ENCODE measurements at regions not wholly inside any gene's neighbourhood (a gene's known extent, or its start where the extent isn't known, plus 50 kb on each side); places are given as distances from the start of the nearest gene placed in this dataset.

- TF ChIP-seq MEF2D (tag; conservative IDR thresholded peaks at IDR 0.05; ENCODE audit: low read depth) (no peak), NR2C2 (CRISPR knock-in tag; IDR thresholded peaks at IDR 0.05) (no peak), NR2C2 (tag; IDR thresholded peaks at IDR 0.05) (no peak), SMAD1 (IDR thresholded peaks at IDR 0.05; ENCODE audit: low read depth, low read length, partially characterized antibody) (no peak), BRCA1 (IDR thresholded peaks at IDR 0.05) (no peak), BRCA1 (CRISPR knock-in tag; IDR thresholded peaks at IDR 0.05) (no peak), NRF1 (conservative IDR thresholded peaks at IDR 0.05 in 1 of 2, IDR thresholded peaks at IDR 0.05 in 1 of 2) (no peak), IRF2 (CRISPR knock-in tag; IDR thresholded peaks at IDR 0.05) (no peak), MAX (CRISPR knock-in tag; IDR thresholded peaks at IDR 0.05) (no peak), MLX (CRISPR knock-in tag; conservative IDR thresholded peaks at IDR 0.05) (no peak)
- TF ChIP-seq, protein P1, sequence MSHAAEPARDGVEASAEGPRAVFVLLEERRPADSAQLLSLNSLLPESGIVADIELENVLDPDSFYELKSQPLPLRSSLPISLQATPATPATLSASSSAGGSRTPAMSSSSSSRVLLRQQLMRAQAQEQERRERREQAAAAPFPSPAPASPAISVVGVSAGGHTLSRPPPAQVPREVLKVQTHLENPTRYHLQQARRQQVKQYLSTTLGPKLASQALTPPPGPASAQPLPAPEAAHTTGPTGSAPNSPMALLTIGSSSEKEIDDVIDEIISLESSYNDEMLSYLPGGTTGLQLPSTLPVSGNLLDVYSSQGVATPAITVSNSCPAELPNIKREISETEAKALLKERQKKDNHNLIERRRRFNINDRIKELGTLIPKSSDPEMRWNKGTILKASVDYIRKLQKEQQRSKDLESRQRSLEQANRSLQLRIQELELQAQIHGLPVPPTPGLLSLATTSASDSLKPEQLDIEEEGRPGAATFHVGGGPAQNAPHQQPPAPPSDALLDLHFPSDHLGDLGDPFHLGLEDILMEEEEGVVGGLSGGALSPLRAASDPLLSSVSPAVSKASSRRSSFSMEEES (CRISPR knock-in tag; IDR thresholded peaks at IDR 0.05): no peak
- TF ChIP-seq, protein P2, sequence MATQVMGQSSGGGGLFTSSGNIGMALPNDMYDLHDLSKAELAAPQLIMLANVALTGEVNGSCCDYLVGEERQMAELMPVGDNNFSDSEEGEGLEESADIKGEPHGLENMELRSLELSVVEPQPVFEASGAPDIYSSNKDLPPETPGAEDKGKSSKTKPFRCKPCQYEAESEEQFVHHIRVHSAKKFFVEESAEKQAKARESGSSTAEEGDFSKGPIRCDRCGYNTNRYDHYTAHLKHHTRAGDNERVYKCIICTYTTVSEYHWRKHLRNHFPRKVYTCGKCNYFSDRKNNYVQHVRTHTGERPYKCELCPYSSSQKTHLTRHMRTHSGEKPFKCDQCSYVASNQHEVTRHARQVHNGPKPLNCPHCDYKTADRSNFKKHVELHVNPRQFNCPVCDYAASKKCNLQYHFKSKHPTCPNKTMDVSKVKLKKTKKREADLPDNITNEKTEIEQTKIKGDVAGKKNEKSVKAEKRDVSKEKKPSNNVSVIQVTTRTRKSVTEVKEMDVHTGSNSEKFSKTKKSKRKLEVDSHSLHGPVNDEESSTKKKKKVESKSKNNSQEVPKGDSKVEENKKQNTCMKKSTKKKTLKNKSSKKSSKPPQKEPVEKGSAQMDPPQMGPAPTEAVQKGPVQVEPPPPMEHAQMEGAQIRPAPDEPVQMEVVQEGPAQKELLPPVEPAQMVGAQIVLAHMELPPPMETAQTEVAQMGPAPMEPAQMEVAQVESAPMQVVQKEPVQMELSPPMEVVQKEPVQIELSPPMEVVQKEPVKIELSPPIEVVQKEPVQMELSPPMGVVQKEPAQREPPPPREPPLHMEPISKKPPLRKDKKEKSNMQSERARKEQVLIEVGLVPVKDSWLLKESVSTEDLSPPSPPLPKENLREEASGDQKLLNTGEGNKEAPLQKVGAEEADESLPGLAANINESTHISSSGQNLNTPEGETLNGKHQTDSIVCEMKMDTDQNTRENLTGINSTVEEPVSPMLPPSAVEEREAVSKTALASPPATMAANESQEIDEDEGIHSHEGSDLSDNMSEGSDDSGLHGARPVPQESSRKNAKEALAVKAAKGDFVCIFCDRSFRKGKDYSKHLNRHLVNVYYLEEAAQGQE (IDR thresholded peaks at IDR 0.05; ENCODE audit: borderline replicate concordance): no peak
- TF ChIP-seq, protein P2 (CRISPR knock-in tag; IDR thresholded peaks at IDR 0.05; ENCODE audit: low read depth): no peak
These were observed 76.8 kb downstream of the AIPL1 start for GRCh38 chr17:6358131-6358530.

Measured in K562 (cell line).